HCT116 (cell line): ENCODE measurements at regions not wholly inside any gene's neighbourhood (a gene's known extent, or its start where the extent isn't known, plus 50 kb on each side); places are given as distances from the start of the nearest gene placed in this dataset.

Experiments
- ATAC-seq: fragments of 200-7000 bp; cut with Tn5 transposase; 2 replicates; pipeline ENCODE4 v1.9.1; 2020; ENCODE audit warnings: mild to moderate bottlenecking, moderate library complexity
- BruUV-seq: library from RNA; stranded (reverse); fragments of 400-500 nt; replicated peaks from 2 replicates; lab custom pipeline; 2021; lab: Mats Ljungman, UMichigan
- CTCF ChIA-PET: fragments of 300-600 bp; sonication (Branson Sonifier 250); formaldehyde crosslinking; loops from one replicate; lab custom pipeline; 2021; ENCODE audit warnings: antibody characterized with exemption; lab: Charles Lee
- POLR2A ChIA-PET: fragments of 300-600, 350-600 bp; sonication (Branson Sonifier 250); formaldehyde crosslinking; loops from one replicate; lab custom pipeline; 2021; ENCODE audit warnings: antibody characterized with exemption; lab: Charles Lee
- RAD21 ChIA-PET, 2 experiments: fragments of 300-600 bp; sonication (Branson Sonifier 250); formaldehyde crosslinking; loops; one replicate each; lab custom pipeline; 2023; ENCODE audit warnings: low total read pairs in 2 of 2; ENCODE audit not compliant: uncharacterized antibody in 2 of 2, unreplicated experiment in 2 of 2, low non-redundant PET in 1 of 2; lab: Charles Lee
- DNase-seq: peaks from one replicate; pipeline ENCODE4 v3.0.0-alpha.2; 2010; ENCODE audit warnings: low read depth, low spot score
- H2AFZ ChIP-seq: fragments of 200-600 bp; shearing (Covaris generic), sonication (generic); 2 replicates; pipeline ENCODE4 v1.6.1; 2017; ENCODE audit warnings: low read depth, mixed run types, mixed read lengths, antibody characterized with exemption, low read length; ENCODE audit not compliant: poor library complexity, severe bottlenecking
- H3K27ac ChIP-seq: 2 replicates; pipeline ENCODE4 v1.5.1; 2012; ENCODE audit warnings: low read depth, low read length
- H3K27me3 ChIP-seq: fragments of 200-600 bp; sonication (generic); 2 replicates; pipeline ENCODE4 v1.6.1; 2016; ENCODE audit warnings: mixed run types, low read length, mixed read lengths; ENCODE audit not compliant: insufficient read depth
- H3K36me3 ChIP-seq, 2 experiments: fragments of 200-500 bp in 1 of 2; fragments of 200-600 bp in 1 of 2; sonication (Bioruptor generic) in 1 of 2; sonication (generic) in 1 of 2; 2 replicates each; pipeline versions ENCODE4 v1.5.1 to v1.6.1; 2014 to 2016; ENCODE audit warnings: low read length in 2 of 2, inconsistent platforms in 1 of 2, mixed read lengths in 1 of 2, mixed run types in 1 of 2; ENCODE audit not compliant: insufficient read depth in 2 of 2, control insufficient read depth in 1 of 2
- H3K4me1 ChIP-seq, 2 experiments: fragments of 200-600 bp in 1 of 2; sonication (generic) in 1 of 2; 2 replicates each; pipeline versions ENCODE4 v1.5.1 to v1.6.1; 2012 to 2017; ENCODE audit warnings: low read length in 2 of 2, inconsistent platforms in 1 of 2, mild to moderate bottlenecking in 1 of 2, mixed read lengths in 1 of 2, mixed run types in 1 of 2, moderate library complexity in 1 of 2; ENCODE audit not compliant: insufficient read depth in 2 of 2, control insufficient read depth in 1 of 2
- H3K4me2 ChIP-seq: fragments of 200-600 bp; sonication (generic); 2 replicates; pipeline ENCODE4 v1.6.1; 2017; ENCODE audit warnings: mixed run types, low read length, mixed read lengths
- H3K4me3 ChIP-seq, 2 experiments: fragments of 200-600 bp in 1 of 2; sonication (generic) in 1 of 2; replicated peaks in 1 of 2; 2 replicates each; pipeline ENCODE4 v1.5.1; 2011 to 2016; ENCODE audit warnings: low read length in 2 of 2, control low read depth in 1 of 2, low read depth in 1 of 2, mild to moderate bottlenecking in 1 of 2, mixed read lengths in 1 of 2, mixed run types in 1 of 2
- H3K79me2 ChIP-seq: fragments of 200-600 bp; sonication (generic); 2 replicates; pipeline ENCODE4 v1.6.1; 2017; ENCODE audit warnings: mild to moderate bottlenecking, mixed run types, low read length, moderate library complexity, mixed read lengths; ENCODE audit not compliant: insufficient read depth
- H3K9ac ChIP-seq: fragments of 200-600 bp; sonication (generic); 2 replicates; pipeline ENCODE4 v1.6.1; 2016; ENCODE audit warnings: low read length, mixed read lengths
- H3K9me2 ChIP-seq: fragments of 200-600 bp; sonication (generic), shearing (Covaris generic); 2 replicates; pipeline ENCODE4 v1.6.1; 2017; ENCODE audit warnings: mixed run types, mild to moderate bottlenecking, moderate library complexity; ENCODE audit not compliant: insufficient read depth
- H3K9me3 ChIP-seq, 2 experiments: fragments of 200-500 bp in 1 of 2; fragments of 200-600 bp in 1 of 2; sonication (Bioruptor generic) in 1 of 2; sonication (generic) in 1 of 2; 2 replicates each; pipeline ENCODE4 v1.6.1; 2014 to 2017; ENCODE audit warnings: low read length in 2 of 2, mixed read lengths in 2 of 2, inconsistent platforms in 1 of 2, low read depth in 1 of 2, mild to moderate bottlenecking in 1 of 2, mixed run types in 1 of 2, moderate library complexity in 1 of 2; ENCODE audit not compliant: control insufficient read depth in 1 of 2, insufficient read depth in 1 of 2
- H4K20me1 ChIP-seq: fragments of 200-600 bp; sonication (generic), shearing (Covaris generic); 2 replicates; pipeline ENCODE4 v1.6.1; 2017; ENCODE audit warnings: mixed run types, mild to moderate bottlenecking, moderate library complexity; ENCODE audit not compliant: insufficient read depth
- ATF3 ChIP-seq: IDR thresholded peaks from 2 replicates; pipeline ENCODE4 v1.6.1; 2012
- EZH2 ChIP-seq: fragments of 200-600 bp; sonication (generic); IDR thresholded peaks from 2 replicates; pipeline ENCODE4 v1.6.1; 2017; ENCODE audit warnings: antibody characterized with exemption, mixed run types
- EZH2phosphoT487 ChIP-seq: fragments of 200-600 bp; IDR thresholded peaks from 2 replicates; pipeline ENCODE4 v1.6.1; 2018; ENCODE audit warnings: antibody characterized with exemption, borderline replicate concordance
- MAX ChIP-seq: IDR thresholded peaks from 2 replicates; pipeline ENCODE4 v1.6.1; 2012
- REST ChIP-seq: IDR thresholded peaks from 2 replicates; pipeline ENCODE4 v1.6.1; 2012; ENCODE audit warnings: low read depth
- YY1 ChIP-seq: IDR thresholded peaks from 2 replicates; pipeline ENCODE4 v1.6.1; 2011; ENCODE audit warnings: low read length, low read depth, moderate library complexity, mild to moderate bottlenecking; ENCODE audit not compliant: insufficient replicate concordance; ENCODE audit errors: extremely low read depth
- ZFX ChIP-seq: fragments of 450-650 bp; IDR thresholded peaks from 2 replicates; pipeline ENCODE4 v1.6.1; 2017
- intact Hi-C: fragments of 100-400 bp; cut with micrococcal nuclease; formaldehyde crosslinking; loops from 2 replicates; pipeline ENCODE4 v1.10.0; 2022

- no peaks in the 10 kb centered on the region; the same call in 1 of the 2 replicates for H3K27me3 ChIP-seq
- no peak for TF ChIP-seq ZFX
- intact Hi-C loops = no loop called here
- no peaks in the 10 kb centered on the region for H3K9me3 ChIP-seq
- H3K9ac ChIP-seq = no peak overlapping the region
- H3K4me3 ChIP-seq = no peak overlapping the region
- DNase-seq = no peak
- no peak for ATAC-seq
- BruUV-seq = no TSS peak
- H3K27ac ChIP-seq = no peak overlapping the region
- no peaks in the 10 kb centered on the region for H3K79me2 ChIP-seq
- H3K4me2 ChIP-seq = no peak overlapping the region
- no peaks in the 10 kb centered on the region for H3K36me3 ChIP-seq
- no peaks in the 10 kb centered on the region for H4K20me1 ChIP-seq
- CTCF ChIA-PET = no interaction called here
- no peaks in the 10 kb centered on the region for H3K9me2 ChIP-seq
- RAD21 ChIA-PET = no interaction called here
- no peak overlapping the region for H2AFZ ChIP-seq
- POLR2A ChIA-PET = no interaction called here
- no peaks in the 10 kb centered on the region for H3K4me1 ChIP-seq
Measured at GRCh38 chr13:47142105-47142504, 245.3 kb upstream of the HTR2A start.

DNA sequence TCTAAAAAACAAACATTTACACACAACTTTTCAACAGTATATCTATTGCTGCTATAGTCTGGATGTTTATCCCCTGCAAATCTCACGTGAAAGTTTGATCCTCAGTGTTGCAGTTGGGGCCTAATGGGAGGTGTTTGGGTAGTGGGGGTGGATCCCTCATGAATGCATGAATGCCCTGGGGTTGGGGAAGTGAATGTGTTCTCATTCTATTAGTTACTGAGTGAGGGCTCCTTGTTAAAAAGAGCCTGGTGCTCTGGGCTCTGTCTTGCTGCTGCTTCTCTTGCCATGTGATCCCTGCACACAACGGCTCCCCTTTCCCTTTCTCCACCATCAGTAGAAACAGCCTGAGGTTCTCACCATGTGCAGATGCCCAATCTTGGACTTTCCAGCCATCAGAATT is 242.7 kb upstream of the HTR2A start:
- BruUV-seq = no TSS peak
- DNase-seq = no peak
- Histone ChIP-seq H4K20me1 (no peaks in the 10 kb centered on the region), H3K4me2 (no peak overlapping the region), H3K79me2 (no peaks in the 10 kb centered on the region), H2AFZ (no peak overlapping the region), H3K4me1 (no peaks in the 10 kb centered on the region), H3K9me3 (no peaks in the 10 kb centered on the region), H3K4me3 (no peak overlapping the region), H3K36me3 (no peaks in the 10 kb centered on the region), H3K27ac (no peak overlapping the region), H3K9ac (no peak overlapping the region), H3K27me3 (no peaks in the 10 kb centered on the region; the same call in 1 of the 2 replicates), H3K9me2 (no peaks in the 10 kb centered on the region)
- no peak for ATAC-seq
- ChIA-PET RAD21 (no interaction called here), POLR2A (no interaction called here), CTCF (no interaction called here)
- TF ChIP-seq YY1 (no peak), REST (no peak), EZH2phosphoT487 (no peak), MAX (no peak), ATF3 (no peak), EZH2 (no peak)
- intact Hi-C loops = no loop called here
